MV-4-11 (cell line): ENCODE measurements at regions not wholly inside any gene's neighbourhood (a gene's known extent, or its start where the extent isn't known, plus 50 kb on each side); places are given as distances from the start of the nearest gene placed in this dataset.

Experiments
- DNase-seq: peaks from one replicate; lab custom pipeline; 2025; lab: John Stamatoyannopoulos, UW

- DNase-seq, result no peak
Observed at GRCh38 chr12:22740656-22741355, 115.8 kb downstream of the ETNK1 start.

GRCh38 chr12:22743700-22744099, 118.7 kb downstream of the ETNK1 start:
- DNase-seq, result no peak

- no peak for DNase-seq
Observed at GRCh38 chr12:22744197-22744596, 119.2 kb downstream of the ETNK1 start.

GRCh38 chr12:22746720-22747119, 121.7 kb downstream of the ETNK1 start:
- DNase-seq, result no peak

- DNase-seq, result peak; percentile 82
Observed at GRCh38 chr12:22755629-22756028, 130.7 kb downstream of the ETNK1 start.

GRCh38 chr12:22759769-22760674, 135.1 kb downstream of the ETNK1 start:
- DNase-seq, result no peak

GRCh38 chr12:22765421-22766130, 140.6 kb downstream of the ETNK1 start:
- DNase-seq, result no peak

- no peak for DNase-seq
Observed at GRCh38 chr12:22766911-22767420, 142.0 kb downstream of the ETNK1 start.

- no peak for DNase-seq
Observed at GRCh38 chr12:22781339-22781738, 156.4 kb downstream of the ETNK1 start.

- DNase-seq, result no peak
Observed at GRCh38 chr12:22787557-22787956, 162.6 kb downstream of the ETNK1 start.

GRCh38 chr12:22788913-22789312, 163.9 kb downstream of the ETNK1 start:
- DNase-seq, result no peak

- no peak for DNase-seq
Observed at GRCh38 chr12:22792138-22792537, 167.2 kb downstream of the ETNK1 start.

- DNase-seq, result no peak
Observed at GRCh38 chr12:22794017-22794416, 169.0 kb downstream of the ETNK1 start.

- DNase-seq, result no peak
Observed at GRCh38 chr12:22796941-22797630, 172.1 kb downstream of the ETNK1 start.

GRCh38 chr12:22797701-22798100, 172.7 kb downstream of the ETNK1 start:
- DNase-seq, result peak; percentile 69

- DNase-seq, result no peak
Observed at GRCh38 chr12:22798116-22798515, 173.1 kb downstream of the ETNK1 start.

GRCh38 chr12:22799503-22799902, 174.5 kb downstream of the ETNK1 start:
- peak; percentile 61 for DNase-seq

- DNase-seq, result no peak
Observed at GRCh38 chr12:22800332-22800731, 175.4 kb downstream of the ETNK1 start.

- DNase-seq, result no peak
Observed at GRCh38 chr12:22802883-22803630, 178.1 kb downstream of the ETNK1 start.

GRCh38 chr12:22803725-22804124, 178.8 kb downstream of the ETNK1 start:
- no peak for DNase-seq

- no peak for DNase-seq
Observed at GRCh38 chr12:22808860-22809259, 183.9 kb downstream of the ETNK1 start.
